Calu3 (cell line): ENCODE measurements at regions not wholly inside any gene's neighbourhood (a gene's known extent, or its start where the extent isn't known, plus 50 kb on each side); places are given as distances from the start of the nearest gene placed in this dataset.

Experiments used
- BruUV-seq: library from RNA; stranded (reverse); fragments of 400-500 nt; replicated peaks from 2 replicates; lab custom pipeline; 2021; lab: Mats Ljungman, UMichigan
- CTCF ChIA-PET: fragments of 300-600 bp; sonication (Branson Sonifier 250); formaldehyde crosslinking; loops from one replicate; lab custom pipeline; 2022; ENCODE audit warnings: antibody characterized with exemption; lab: Charles Lee
- DNase-seq: peaks from one replicate; pipeline ENCODE4 v3.0.0; 2022
- H3K27ac Mint-ChIP-seq: one replicate; pipeline ENCODE4 v1.8.0; 2022; ENCODE audit warnings: mixed read lengths; ENCODE audit not compliant: unreplicated experiment
- H3K27me3 Mint-ChIP-seq: one replicate; pipeline ENCODE4 v1.8.0; 2022; ENCODE audit warnings: mixed read lengths; ENCODE audit not compliant: unreplicated experiment
- H3K36me3 Mint-ChIP-seq: one replicate; pipeline ENCODE4 v1.8.0; 2022; ENCODE audit warnings: mild to moderate bottlenecking, moderate library complexity, mixed read lengths; ENCODE audit not compliant: insufficient read depth, unreplicated experiment
- H3K4me1 Mint-ChIP-seq: one replicate; pipeline ENCODE4 v1.8.0; 2022; ENCODE audit warnings: mild to moderate bottlenecking, low read depth, mixed read lengths; ENCODE audit not compliant: unreplicated experiment
- H3K4me3 Mint-ChIP-seq: one replicate; pipeline ENCODE4 v1.8.0; 2022; ENCODE audit warnings: mild to moderate bottlenecking, low read depth, moderate library complexity, mixed read lengths; ENCODE audit not compliant: unreplicated experiment
- H3K9me3 Mint-ChIP-seq: one replicate; pipeline ENCODE4 v1.8.0; 2022; ENCODE audit warnings: low read depth, mixed read lengths; ENCODE audit not compliant: unreplicated experiment
- intact Hi-C: fragments of 100-400 bp; cut with micrococcal nuclease; formaldehyde crosslinking; loops from one replicate; pipeline ENCODE4 v1.10.0; 2022; ENCODE audit not compliant: unreplicated experiment
- TF ChIP-seq, protein P1 (sequence below): fragments of 200-600 bp; IDR thresholded peaks from one replicate; pipeline ENCODE4 v1.8.0; 2022; ENCODE audit warnings: antibody characterized with exemption; ENCODE audit not compliant: unreplicated experiment

DNA sequence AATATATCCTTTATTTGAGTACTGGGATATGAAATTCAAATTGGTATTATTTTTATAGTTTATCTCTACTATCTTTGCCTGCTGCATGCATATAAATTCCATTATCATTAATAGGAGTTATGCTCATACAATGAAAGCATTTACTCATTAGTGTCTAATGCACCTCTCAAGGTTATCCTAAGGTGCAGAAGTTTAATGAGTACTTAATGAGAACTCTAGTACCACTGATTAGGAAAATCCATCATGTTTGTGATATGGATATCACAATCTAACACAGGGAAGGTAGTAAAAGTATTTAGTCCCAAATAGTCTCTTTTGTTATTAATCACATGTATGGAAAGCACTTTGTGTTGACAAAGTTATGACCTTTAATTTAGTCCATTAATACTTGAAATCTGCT lies 77.2 kb upstream of the SLC10A2 start:
- Mint-ChIP-seq H3K36me3 (no peaks in the 10 kb centered on the region), H3K4me1 (no peaks in the 10 kb centered on the region), H3K27me3 (no peaks in the 10 kb centered on the region), H3K4me3 (no peak overlapping the region), H3K9me3 (no peaks in the 10 kb centered on the region), H3K27ac (no peak overlapping the region)
- CTCF ChIA-PET: no interaction called here
- TF ChIP-seq, protein P1, sequence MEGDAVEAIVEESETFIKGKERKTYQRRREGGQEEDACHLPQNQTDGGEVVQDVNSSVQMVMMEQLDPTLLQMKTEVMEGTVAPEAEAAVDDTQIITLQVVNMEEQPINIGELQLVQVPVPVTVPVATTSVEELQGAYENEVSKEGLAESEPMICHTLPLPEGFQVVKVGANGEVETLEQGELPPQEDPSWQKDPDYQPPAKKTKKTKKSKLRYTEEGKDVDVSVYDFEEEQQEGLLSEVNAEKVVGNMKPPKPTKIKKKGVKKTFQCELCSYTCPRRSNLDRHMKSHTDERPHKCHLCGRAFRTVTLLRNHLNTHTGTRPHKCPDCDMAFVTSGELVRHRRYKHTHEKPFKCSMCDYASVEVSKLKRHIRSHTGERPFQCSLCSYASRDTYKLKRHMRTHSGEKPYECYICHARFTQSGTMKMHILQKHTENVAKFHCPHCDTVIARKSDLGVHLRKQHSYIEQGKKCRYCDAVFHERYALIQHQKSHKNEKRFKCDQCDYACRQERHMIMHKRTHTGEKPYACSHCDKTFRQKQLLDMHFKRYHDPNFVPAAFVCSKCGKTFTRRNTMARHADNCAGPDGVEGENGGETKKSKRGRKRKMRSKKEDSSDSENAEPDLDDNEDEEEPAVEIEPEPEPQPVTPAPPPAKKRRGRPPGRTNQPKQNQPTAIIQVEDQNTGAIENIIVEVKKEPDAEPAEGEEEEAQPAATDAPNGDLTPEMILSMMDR: no peak
- DNase-seq: no peak
- intact Hi-C loops: no loop called here
- no TSS peak for BruUV-seq

DNA sequence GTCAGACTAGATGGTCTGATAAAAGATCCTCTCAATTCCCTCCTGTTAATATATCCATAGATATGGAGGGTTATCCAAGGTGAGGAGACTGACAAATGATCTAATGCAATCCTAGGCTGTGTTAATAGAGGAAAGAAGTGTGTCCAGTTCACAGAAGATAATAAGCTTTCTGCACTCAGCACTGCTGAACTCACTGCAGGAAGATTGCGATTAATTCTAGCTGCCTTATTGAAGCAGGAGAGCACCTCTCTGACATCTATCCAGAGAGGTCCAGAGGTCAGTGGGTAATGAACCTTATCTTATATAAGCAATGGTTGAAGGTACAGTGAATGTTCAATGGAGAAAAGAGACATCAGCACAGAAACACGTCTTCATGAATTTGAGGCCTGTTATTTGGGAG lies 75.9 kb upstream of the SLC10A2 start:
- BruUV-seq: no TSS peak
- Mint-ChIP-seq H3K9me3 (no peaks in the 10 kb centered on the region), H3K4me3 (no peak overlapping the region), H3K4me1 (no peaks in the 10 kb centered on the region), H3K36me3 (no peaks in the 10 kb centered on the region), H3K27me3 (no peaks in the 10 kb centered on the region), H3K27ac (no peak overlapping the region)
- DNase-seq: no peak
- TF ChIP-seq, protein P1: no peak
- intact Hi-C loops: no loop called here
- CTCF ChIA-PET: no interaction called here

DNA sequence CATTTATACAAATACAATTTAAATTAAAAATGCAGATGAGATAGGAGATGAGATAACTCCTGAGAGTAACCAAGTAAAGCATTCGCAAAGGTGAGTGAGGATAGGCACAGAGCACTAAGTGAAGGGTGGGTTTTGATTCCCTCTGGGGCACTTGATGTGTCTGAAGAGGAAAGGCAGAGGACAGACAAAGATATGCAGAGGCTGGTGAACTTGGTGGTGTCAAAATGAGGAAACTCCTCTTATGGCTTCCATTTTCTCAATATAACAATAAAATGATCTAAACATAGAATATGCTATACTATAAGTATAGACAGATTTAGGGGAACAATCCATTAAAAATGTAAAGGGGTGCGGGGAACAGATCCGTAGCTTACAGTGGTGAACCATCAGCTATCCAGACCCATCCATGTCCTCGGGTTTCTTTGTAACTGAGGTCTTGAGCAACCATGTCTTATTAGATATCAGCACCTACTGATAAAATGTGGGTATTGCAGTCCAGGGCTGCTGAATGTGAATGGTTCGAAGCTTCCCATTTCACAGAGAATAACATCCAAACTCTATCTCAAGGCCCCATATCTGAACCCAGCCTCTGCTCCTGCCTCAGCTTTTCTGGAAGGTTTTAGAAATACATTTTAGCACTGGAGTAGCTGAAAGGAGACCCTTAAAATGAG lies 73.9 kb upstream of the SLC10A2 start:
- no peaks in the 10 kb centered on the region for H3K27me3 Mint-ChIP-seq
- H3K36me3 Mint-ChIP-seq: no peaks in the 10 kb centered on the region
- no TSS peak for BruUV-seq
- H3K4me3 Mint-ChIP-seq: no peak overlapping the region
- no peaks in the 10 kb centered on the region for H3K4me1 Mint-ChIP-seq
- CTCF ChIA-PET: interaction anchor here (1.0 to 1.1 kb wide), 3 partner anchors 224 to 269 kb away, joined by 3 to 8 read pairs (median 7); no protein-coding TSS in a partner anchor
- H3K27ac Mint-ChIP-seq: no peak overlapping the region
- intact Hi-C loops: loop anchor here (1.0 kb wide), 2 partner anchors 224 to 270 kb away; no protein-coding TSS in a partner anchor
- peak; percentile 1 for DNase-seq
- H3K9me3 Mint-ChIP-seq: no peaks in the 10 kb centered on the region
- TF ChIP-seq, protein P1: no peak

DNA sequence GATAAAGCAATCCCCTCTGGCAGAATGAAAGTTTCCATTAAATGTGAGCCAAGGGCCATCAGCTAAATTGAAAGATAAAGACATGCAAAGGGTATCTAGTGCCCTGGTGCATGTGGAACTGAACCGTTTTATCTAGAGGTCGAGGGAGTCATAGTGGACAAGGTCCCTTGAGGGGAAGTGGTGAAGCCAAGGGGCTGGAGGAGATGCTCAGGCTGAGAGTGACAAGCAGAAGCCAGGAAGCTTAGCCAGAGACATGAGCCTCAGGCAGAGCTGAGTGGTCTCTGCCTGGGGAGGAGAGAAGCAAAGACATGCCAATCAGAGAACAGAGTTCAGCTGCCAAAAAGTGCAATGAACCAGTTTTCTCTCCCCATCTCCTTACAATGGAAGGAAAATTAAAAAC lies 68.1 kb upstream of the SLC10A2 start:
- no peak for DNase-seq
- no peak overlapping the region for H3K27ac Mint-ChIP-seq
- no TSS peak for BruUV-seq
- TF ChIP-seq, protein P1: no peak
- CTCF ChIA-PET: no interaction called here
- no peaks in the 10 kb centered on the region for H3K27me3 Mint-ChIP-seq
- H3K9me3 Mint-ChIP-seq: no peaks in the 10 kb centered on the region
- H3K4me3 Mint-ChIP-seq: no peak overlapping the region
- intact Hi-C loops: no loop called here
- H3K4me1 Mint-ChIP-seq: peaks cover 8% of the 10 kb centered on the region
- no peaks in the 10 kb centered on the region for H3K36me3 Mint-ChIP-seq
